Tongue (tissue), 1 donor: ENCODE measurements at regions not wholly inside any gene's neighbourhood (a gene's known extent, or its start where the extent isn't known, plus 50 kb on each side); places are given as distances from the start of the nearest gene placed in this dataset.
A peak's percentile ranks its signal among the peaks of the same experiment; 100 is the strongest.
"Not testable (repeated sequence)": the region's sequence is repeated elsewhere in the genome, so short reads cannot be mapped to it uniquely, and the experiment has no call there.

Source experiments
- DNase-seq: peaks from one replicate; pipeline ENCODE4 v3.0.0-alpha.2; 2015

GRCh38 chr11:69205743-69206612 lies 50.2 kb downstream of the SMIM38 start:
- no peak for DNase-seq

DNA sequence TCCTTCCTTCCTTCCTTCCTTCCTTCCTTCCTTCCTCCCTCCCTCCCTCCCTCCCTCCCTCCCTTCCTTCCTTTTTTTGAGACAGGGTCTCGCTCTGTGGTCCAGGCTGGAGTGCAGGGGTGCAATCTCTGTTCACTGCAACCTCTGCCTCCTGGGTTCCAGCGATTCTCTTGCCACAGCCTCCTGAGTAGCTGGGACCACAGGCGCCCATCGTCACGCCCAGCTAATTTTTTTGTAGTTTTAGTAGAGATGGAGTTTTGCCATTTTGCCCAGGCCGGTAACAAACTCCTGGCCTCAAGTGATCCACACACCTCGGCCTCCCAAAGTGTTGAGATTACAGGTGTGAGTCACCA lies 50.9 kb downstream of the SMIM38 start:
- DNase-seq = not testable (repeated sequence)

- no peak for DNase-seq
Measured at GRCh38 chr11:69207165-69207889, 51.6 kb downstream of the SMIM38 start.

DNA sequence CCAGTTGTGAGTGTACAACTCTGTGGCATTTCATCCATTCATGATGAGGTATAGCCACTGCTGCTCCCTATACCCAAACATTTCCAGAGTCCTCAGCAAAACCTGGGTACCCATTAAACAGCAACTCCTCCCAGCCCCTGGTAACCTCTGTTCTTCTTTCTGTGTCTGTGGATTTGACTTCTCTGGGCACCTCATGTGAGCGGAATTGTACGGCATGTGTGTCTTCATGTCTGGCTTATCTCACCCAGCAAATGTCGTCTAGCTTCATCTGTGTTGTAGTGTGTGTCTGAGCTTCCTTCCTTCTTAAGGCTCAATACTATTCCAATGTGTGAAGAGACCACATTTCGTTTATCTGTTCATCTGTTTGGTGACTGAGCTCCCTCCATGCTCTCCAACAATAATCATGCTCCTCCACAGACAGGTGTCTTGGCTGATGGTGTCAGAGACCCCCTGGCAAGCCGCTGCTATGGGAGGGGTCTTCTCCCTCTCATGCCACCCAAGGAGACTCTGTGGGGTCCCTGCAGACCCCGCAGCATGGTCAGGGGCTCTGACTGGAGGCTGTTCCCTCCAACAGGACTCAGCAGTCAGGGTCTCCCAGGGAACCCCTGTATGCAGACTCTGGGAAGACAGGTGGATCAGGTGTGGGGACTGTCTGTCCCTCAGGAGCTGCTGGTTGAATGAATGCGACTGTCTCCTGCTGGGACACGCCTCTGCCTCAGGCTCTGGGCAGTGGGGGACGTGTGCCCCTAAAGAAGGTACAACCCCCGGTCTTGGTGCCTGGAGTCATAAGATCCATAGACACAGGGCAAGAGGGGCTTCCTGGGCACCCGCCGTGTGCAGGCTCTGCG lies 52.7 kb downstream of the SMIM38 start:
- no peak for DNase-seq

GRCh38 chr11:69209038-69209350 lies 53.3 kb downstream of the SMIM38 start:
- no peak for DNase-seq

DNA sequence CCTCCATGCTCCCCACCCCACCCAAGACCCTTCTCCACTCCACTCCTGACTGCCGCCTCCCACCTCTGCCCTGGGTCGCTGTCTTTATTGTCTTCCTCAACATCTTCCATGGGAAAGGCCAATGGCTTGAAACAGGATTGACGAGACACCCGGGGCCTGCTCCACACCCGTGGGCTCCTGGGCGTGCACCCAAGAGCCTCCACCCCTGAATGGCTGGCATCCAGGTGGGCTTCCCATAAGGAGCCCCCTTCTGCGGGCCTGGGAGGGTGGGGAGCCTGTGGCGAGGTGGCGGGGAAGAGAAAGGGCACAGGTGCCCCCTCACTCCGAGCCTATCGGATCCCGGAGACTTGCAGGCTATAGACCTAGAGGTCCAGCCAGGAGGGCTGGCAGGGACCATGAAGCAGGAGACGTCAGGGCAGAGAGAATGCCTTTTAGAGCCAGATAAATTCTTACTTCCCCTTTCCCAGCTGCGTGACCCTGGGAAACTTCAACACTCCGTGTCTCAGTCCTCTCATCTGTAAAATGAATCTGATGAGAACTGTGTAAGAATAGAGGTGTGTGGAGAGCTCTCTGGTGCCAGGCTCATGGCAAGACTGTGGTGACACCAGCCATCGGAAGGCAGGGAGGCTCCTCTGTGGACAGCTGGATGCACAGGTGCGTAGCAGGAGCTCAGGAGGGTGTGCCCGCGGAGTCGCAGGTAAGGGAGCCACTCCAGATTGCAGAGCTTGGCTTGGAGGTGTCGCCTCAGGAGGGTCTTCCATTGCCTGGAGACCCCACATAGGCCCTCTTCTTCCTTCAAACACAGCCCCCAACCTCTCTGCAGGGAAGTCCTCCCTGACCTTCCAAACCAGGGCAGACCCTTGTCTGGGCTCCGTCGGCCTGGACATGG lies 53.9 kb downstream of the SMIM38 start:
- no peak for DNase-seq

GRCh38 chr11:69210310-69211035 lies 54.7 kb downstream of the SMIM38 start:
- no peak for DNase-seq

- DNase-seq = no peak
Measured at GRCh38 chr11:69211540-69211919, 55.8 kb downstream of the SMIM38 start.

DNA sequence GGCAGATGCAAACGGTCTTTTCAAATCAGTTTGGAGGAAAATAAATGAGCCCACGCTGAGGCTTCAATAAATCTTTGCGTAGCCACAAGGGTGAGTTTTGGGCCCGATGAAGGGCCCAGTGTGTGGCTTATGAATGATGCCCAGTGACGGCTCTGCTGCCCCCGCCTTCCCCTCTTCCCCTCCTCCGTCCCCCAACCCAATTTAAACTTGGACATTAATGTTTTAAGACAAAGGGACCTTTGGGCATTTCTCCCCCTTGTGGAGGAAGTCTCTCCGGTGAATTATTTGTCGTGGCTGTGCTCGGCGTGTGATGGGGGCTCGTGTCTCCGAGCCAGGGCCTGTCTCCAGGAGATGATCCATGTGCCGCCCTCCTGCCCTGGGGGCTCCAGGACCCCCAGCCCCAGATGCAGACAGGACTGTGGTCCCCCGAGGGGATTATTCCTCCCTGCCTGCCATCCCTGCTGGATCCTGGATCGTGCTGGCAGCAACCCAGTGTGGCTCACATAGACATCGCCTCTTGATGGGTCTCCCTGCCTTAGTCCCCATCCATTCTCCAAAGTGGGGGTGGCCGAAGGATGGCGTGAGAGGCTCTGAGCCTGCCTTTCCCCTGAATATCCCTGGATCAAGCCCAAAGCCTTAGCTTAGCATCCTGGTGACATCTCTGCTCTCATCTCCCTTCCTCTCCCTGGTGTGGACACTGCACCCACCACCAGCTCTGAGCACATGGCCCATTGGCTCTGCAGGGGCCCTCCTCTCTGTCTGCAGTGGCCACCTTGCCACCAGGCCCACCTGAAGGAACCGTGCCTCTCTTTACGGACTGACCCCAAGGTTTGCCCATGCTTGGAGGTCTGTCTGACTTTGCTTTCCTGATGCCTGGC lies 56.4 kb downstream of the SMIM38 start:
- DNase-seq = no peak

DNA sequence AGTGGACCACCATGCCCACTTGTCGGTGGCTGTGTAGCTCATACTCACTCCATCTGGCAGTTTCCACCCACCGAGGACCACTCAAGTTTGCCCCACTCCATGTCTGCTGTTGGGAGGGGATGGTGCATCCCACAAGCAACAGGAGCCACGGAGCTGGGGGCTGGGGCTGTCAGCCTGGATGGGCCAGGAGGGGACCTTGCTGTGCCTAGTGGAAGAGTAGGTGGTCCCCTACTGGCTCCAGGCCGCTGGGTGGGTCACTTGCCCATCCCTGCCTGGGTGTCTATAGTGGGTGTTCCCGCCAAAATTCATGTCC lies 57.0 kb downstream of the SMIM38 start:
- DNase-seq = no peak

GRCh38 chr11:69213316-69213715 lies 57.6 kb downstream of the SMIM38 start:
- no peak for DNase-seq

GRCh38 chr11:69213964-69214363 lies 58.2 kb downstream of the SMIM38 start:
- no peak for DNase-seq

- no peak for DNase-seq
Measured at GRCh38 chr11:69215216-69215615, 59.5 kb downstream of the SMIM38 start.

- DNase-seq = no peak
Measured at GRCh38 chr11:69215784-69216415, 60.2 kb downstream of the SMIM38 start.

DNA sequence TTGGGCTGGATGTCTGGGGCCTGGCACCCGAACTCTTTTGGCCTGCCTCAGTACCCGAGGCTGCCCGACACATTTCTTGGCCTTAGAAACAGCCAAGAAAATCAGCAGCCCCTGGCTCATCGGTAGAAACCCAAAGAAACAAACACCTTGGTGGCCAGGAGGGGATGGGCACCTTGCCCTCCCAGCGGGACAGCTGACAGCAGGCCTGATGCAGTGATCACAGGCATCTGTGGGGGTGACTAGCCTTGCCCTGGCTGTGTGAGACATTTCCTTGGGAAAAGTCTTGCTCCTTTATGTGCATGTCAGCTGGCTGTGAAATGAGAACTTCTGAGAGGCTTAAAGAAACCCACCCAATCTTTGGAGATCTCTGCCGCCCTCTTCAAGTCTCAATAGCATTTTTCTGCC lies 60.9 kb downstream of the SMIM38 start:
- DNase-seq = no peak

- peak; percentile 42 for DNase-seq
Measured at GRCh38 chr11:69217276-69218105, 61.8 kb downstream of the SMIM38 start.

DNA sequence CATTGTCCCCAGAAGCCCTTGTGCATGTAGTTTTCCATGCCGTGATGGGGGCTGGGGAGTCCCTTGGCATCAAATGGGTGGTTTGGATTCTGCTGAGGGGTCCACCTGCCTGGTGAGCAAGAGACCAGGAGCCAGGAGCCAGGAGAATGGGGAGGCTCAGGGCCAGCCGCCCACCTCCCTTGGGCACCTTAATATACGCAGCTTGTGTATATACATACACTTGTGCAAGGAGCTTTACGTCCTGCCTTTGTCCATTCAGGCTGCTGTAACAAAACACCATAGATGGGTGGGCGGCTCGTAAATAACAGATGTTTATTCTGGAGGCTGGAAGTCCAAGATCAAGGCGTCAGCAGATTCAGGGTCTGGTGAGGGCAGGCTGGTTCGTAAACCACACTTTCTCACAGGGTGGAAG lies 62.5 kb downstream of the SMIM38 start:
- no peak for DNase-seq

GRCh38 chr11:69218946-69219720 lies 63.4 kb downstream of the SMIM38 start:
- DNase-seq = no peak
